ENCODE measurements at regions not wholly inside any gene's neighbourhood (a gene's known extent, or its start where the extent isn't known, plus 50 kb on each side); places are given as distances from the start of the nearest gene placed in this dataset.
A peak's percentile ranks its signal among the peaks of the same experiment; 100 is the strongest.
"Not testable (repeated sequence)": the region's sequence is repeated elsewhere in the genome, so short reads cannot be mapped to it uniquely, and the experiment has no call there.

DNA sequence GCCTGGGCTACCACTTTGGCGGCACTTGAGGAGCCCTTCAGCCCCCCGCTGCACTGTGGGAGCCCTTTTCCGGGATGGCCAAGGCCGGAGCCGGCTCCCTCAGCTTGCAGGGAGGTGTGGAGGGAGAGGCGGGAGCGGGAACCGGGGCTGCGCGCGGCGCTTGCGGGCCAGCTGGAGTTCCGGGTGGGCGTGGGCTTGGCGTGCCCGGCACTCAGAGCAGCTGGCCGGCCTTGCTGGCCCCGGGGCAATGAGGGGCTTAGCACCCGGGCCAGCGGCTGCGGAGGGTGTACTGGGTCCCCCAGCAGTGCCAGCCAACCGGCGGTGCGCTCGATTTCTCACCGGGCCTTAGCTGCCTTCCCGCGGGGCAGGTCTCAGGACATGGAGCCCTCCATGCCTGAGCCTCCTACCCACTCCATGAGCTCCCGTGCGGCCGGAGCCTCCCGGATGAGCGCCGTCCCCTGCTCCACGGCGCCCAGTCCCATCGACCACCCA, 1602.9 kb upstream of the PCDH7 start:
- DNase-seq; H3K36me3 ChIP-seq (ENCODE audit: insufficient read depth, low read length); intact Hi-C loops (cut with micrococcal nuclease); H3K27me3 ChIP-seq (ENCODE audit: insufficient read depth, low read length); H3K9me3 ChIP-seq (ENCODE audit: control insufficient read depth in 1 of 2, low read length in 2 of 2); H3K4me1 ChIP-seq (ENCODE audit: insufficient read depth, low read length); H3K27ac Mint-ChIP-seq; CTCF ChIA-PET (ENCODE audit: partially characterized antibody); POLR2A ChIA-PET (ENCODE audit: partially characterized antibody); H3K27me3 Mint-ChIP-seq; H3K27ac ChIP-seq (ENCODE audit: low read depth, low read length); H3K4me1 Mint-ChIP-seq; H3K4me3 Mint-ChIP-seq; H3K36me3 Mint-ChIP-seq; H3K4me3 ChIP-seq (ENCODE audit: low read length in 2 of 2): not testable (repeated sequence)
- H3K9me3 Mint-ChIP-seq: peaks cover 0 to 12% (median 5%) of the 10 kb centered on the region in 8 donors

DNA sequence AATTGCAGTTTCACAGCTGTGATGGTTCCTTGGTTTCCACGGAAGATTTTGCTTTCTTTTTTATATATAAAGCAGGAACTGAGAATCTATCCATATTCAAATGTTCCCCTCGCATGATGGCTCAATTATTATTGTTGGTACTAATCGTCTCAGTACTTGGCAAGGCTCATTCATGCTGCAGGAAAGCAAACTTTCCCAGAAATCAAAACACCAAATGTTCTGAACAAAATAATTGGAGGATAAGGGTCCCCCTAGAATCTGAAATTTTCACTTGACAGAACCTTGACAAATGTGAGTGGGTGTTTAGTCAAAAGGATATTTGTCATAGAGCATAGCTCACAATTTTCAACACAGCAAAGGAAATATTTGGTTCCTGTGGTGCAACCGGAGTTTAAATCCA, 1598.6 kb upstream of the PCDH7 start:
- CTCF ChIA-PET (ENCODE audit: partially characterized antibody): no interaction called here
- Histone ChIP-seq H3K27me3 (ENCODE audit: insufficient read depth, low read length) (no peaks in the 10 kb centered on the region), H3K4me1 (ENCODE audit: insufficient read depth, low read length) (no peaks in the 10 kb centered on the region), H3K4me3 (ENCODE audit: low read length in 2 of 2) (no peak overlapping the region), H3K36me3 (ENCODE audit: insufficient read depth, low read length) (no peaks in the 10 kb centered on the region), H3K27ac (ENCODE audit: low read depth, low read length) (no peak overlapping the region), H3K9me3 (ENCODE audit: control insufficient read depth in 1 of 2, low read length in 2 of 2) (no peaks in the 10 kb centered on the region)
- no peaks in the 10 kb centered on the region for H3K4me1 Mint-ChIP-seq
- H3K4me3 Mint-ChIP-seq: no peak overlapping the region
- H3K27ac Mint-ChIP-seq: no peak overlapping the region
- POLR2A ChIA-PET (ENCODE audit: partially characterized antibody): no interaction called here
- H3K27me3 Mint-ChIP-seq: no peaks in the 10 kb centered on the region
- H3K9me3 Mint-ChIP-seq: peaks cover 0 to 14% (median 6%) of the 10 kb centered on the region in 8 donors
- H3K36me3 Mint-ChIP-seq: no peaks in the 10 kb centered on the region
- no peak for DNase-seq
- intact Hi-C loops (cut with micrococcal nuclease): no loop called here

DNA sequence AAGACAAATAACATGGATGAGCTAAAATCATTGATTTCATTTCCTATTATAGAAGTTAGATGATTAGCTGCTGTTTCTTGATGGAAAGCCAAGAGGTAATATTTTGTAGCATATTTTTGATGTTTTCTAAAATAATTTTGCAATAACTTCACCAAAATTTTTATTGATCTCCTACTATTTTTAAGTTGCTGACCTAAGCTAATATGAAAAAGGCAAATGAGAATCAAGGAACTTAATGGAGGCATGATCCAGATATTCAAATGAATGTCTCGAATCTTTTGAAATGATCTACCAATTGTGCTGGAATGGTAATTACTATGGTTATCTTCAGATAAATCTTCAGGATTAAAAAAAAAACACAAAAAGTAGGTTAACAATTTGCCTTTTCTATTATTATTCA, 1591.4 kb upstream of the PCDH7 start:
- Mint-ChIP-seq H3K27me3 (no peaks in the 10 kb centered on the region), H3K27ac (no peak overlapping the region), H3K36me3 (no peaks in the 10 kb centered on the region), H3K4me1 (no peaks in the 10 kb centered on the region), H3K9me3 (peaks cover 0 to 15% (median 5%) of the 10 kb centered on the region in 8 donors), H3K4me3 (no peak overlapping the region)
- Histone ChIP-seq H3K36me3 (ENCODE audit: insufficient read depth, low read length) (no peaks in the 10 kb centered on the region), H3K9me3 (ENCODE audit: control insufficient read depth in 1 of 2, low read length in 2 of 2) (no peaks in the 10 kb centered on the region), H3K27ac (ENCODE audit: low read depth, low read length) (no peak overlapping the region), H3K4me3 (ENCODE audit: low read length in 2 of 2) (no peak overlapping the region), H3K27me3 (ENCODE audit: insufficient read depth, low read length) (no peaks in the 10 kb centered on the region), H3K4me1 (ENCODE audit: insufficient read depth, low read length) (no peaks in the 10 kb centered on the region)
- DNase-seq: no peak
- intact Hi-C loops (cut with micrococcal nuclease): no loop called here
- POLR2A ChIA-PET (ENCODE audit: partially characterized antibody): no interaction called here
- CTCF ChIA-PET (ENCODE audit: partially characterized antibody): no interaction called here

GRCh38 chr4:29131304-29131703, 1588.9 kb upstream of the PCDH7 start:
- no peaks in the 10 kb centered on the region for H3K27me3 Mint-ChIP-seq
- H3K27ac ChIP-seq (ENCODE audit: low read depth, low read length): no peak overlapping the region
- H3K9me3 ChIP-seq (ENCODE audit: control insufficient read depth in 1 of 2, low read length in 2 of 2): no peaks in the 10 kb centered on the region
- ChIA-PET POLR2A (ENCODE audit: partially characterized antibody) (no interaction called here), CTCF (ENCODE audit: partially characterized antibody) (no interaction called here)
- H3K4me1 Mint-ChIP-seq: no peaks in the 10 kb centered on the region
- no peaks in the 10 kb centered on the region for H3K27me3 ChIP-seq (ENCODE audit: insufficient read depth, low read length)
- H3K36me3 Mint-ChIP-seq: no peaks in the 10 kb centered on the region
- no peak overlapping the region for H3K4me3 Mint-ChIP-seq
- no peak overlapping the region for H3K4me3 ChIP-seq (ENCODE audit: low read length in 2 of 2)
- no peaks in the 10 kb centered on the region for H3K4me1 ChIP-seq (ENCODE audit: insufficient read depth, low read length)
- no peaks in the 10 kb centered on the region for H3K36me3 ChIP-seq (ENCODE audit: insufficient read depth, low read length)
- peaks cover 0 to 15% (median 4%) of the 10 kb centered on the region in 8 donors for H3K9me3 Mint-ChIP-seq
- DNase-seq: no peak
- intact Hi-C loops (cut with micrococcal nuclease): no loop called here
- H3K27ac Mint-ChIP-seq: no peak overlapping the region

DNA sequence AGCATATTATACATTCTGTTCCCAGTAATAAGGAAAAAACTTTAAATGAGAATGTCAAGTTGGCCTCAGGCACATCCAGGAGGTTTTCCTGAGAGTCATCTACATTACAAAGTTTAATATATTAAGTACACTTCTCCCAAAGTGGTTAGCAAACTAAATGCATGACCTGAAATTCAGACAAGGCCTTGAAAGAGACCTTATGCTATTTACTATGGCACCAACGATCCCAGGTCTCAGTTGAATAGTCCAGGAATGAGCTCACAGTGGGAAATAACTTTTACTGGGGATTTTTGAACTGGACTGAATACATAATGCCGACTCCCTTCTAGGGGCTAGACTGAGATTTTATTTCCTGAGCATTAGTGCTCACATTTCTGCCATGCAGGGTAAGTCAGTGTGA, 1577.5 kb upstream of the PCDH7 start:
- DNase-seq: peak in 1 of 5 donors; percentile 15
- no peaks in the 10 kb centered on the region for H3K4me1 ChIP-seq (ENCODE audit: insufficient read depth, low read length)
- intact Hi-C loops (cut with micrococcal nuclease): no loop called here
- Mint-ChIP-seq H3K9me3 (peaks cover 2 to 8% (median 3%) of the 10 kb centered on the region in 8 donors), H3K27ac (no peak overlapping the region), H3K36me3 (no peaks in the 10 kb centered on the region), H3K4me3 (no peak overlapping the region), H3K4me1 (no peaks in the 10 kb centered on the region), H3K27me3 (no peaks in the 10 kb centered on the region)
- H3K4me3 ChIP-seq (ENCODE audit: low read length in 2 of 2): no peak overlapping the region
- no peaks in the 10 kb centered on the region for H3K27me3 ChIP-seq (ENCODE audit: insufficient read depth, low read length)
- H3K36me3 ChIP-seq (ENCODE audit: insufficient read depth, low read length): no peaks in the 10 kb centered on the region
- no peaks in the 10 kb centered on the region for H3K9me3 ChIP-seq (ENCODE audit: control insufficient read depth in 1 of 2, low read length in 2 of 2)
- no peak overlapping the region for H3K27ac ChIP-seq (ENCODE audit: low read depth, low read length)
- ChIA-PET POLR2A (ENCODE audit: partially characterized antibody) (no interaction called here), CTCF (ENCODE audit: partially characterized antibody) (no interaction called here)

GRCh38 chr4:29151584-29151983, 1568.6 kb upstream of the PCDH7 start:
- CTCF ChIA-PET (ENCODE audit: partially characterized antibody): no interaction called here
- POLR2A ChIA-PET (ENCODE audit: partially characterized antibody): no interaction called here
- H3K27me3 ChIP-seq (ENCODE audit: insufficient read depth, low read length): no peaks in the 10 kb centered on the region
- no peaks in the 10 kb centered on the region for H3K36me3 ChIP-seq (ENCODE audit: insufficient read depth, low read length)
- H3K9me3 Mint-ChIP-seq: peaks cover 2 to 22% (median 9%) of the 10 kb centered on the region in 8 donors
- no peak overlapping the region for H3K4me3 Mint-ChIP-seq
- no peaks in the 10 kb centered on the region for H3K9me3 ChIP-seq (ENCODE audit: control insufficient read depth in 1 of 2, low read length in 2 of 2)
- H3K27ac ChIP-seq (ENCODE audit: low read depth, low read length): no peak overlapping the region
- H3K36me3 Mint-ChIP-seq: no peaks in the 10 kb centered on the region
- DNase-seq: no peak
- H3K27ac Mint-ChIP-seq: no peak overlapping the region
- H3K4me1 ChIP-seq (ENCODE audit: insufficient read depth, low read length): no peaks in the 10 kb centered on the region
- no peaks in the 10 kb centered on the region for H3K4me1 Mint-ChIP-seq
- intact Hi-C loops (cut with micrococcal nuclease): no loop called here
- no peak overlapping the region for H3K4me3 ChIP-seq (ENCODE audit: low read length in 2 of 2)
- no peaks in the 10 kb centered on the region for H3K27me3 Mint-ChIP-seq

GRCh38 chr4:29153642-29154041, 1566.5 kb upstream of the PCDH7 start:
- no peak overlapping the region for H3K27ac ChIP-seq (ENCODE audit: low read depth, low read length)
- no peaks in the 10 kb centered on the region for H3K9me3 ChIP-seq (ENCODE audit: control insufficient read depth in 1 of 2, low read length in 2 of 2)
- no peaks in the 10 kb centered on the region for H3K4me1 Mint-ChIP-seq
- peaks cover 3 to 21% (median 12%) of the 10 kb centered on the region in 8 donors for H3K9me3 Mint-ChIP-seq
- H3K27me3 Mint-ChIP-seq: no peaks in the 10 kb centered on the region
- DNase-seq: no peak
- no peak overlapping the region for H3K4me3 ChIP-seq (ENCODE audit: low read length in 2 of 2)
- CTCF ChIA-PET (ENCODE audit: partially characterized antibody): no interaction called here
- intact Hi-C loops (cut with micrococcal nuclease): no loop called here
- no peak overlapping the region for H3K27ac Mint-ChIP-seq
- no peaks in the 10 kb centered on the region for H3K36me3 ChIP-seq (ENCODE audit: insufficient read depth, low read length)
- H3K36me3 Mint-ChIP-seq: no peaks in the 10 kb centered on the region
- POLR2A ChIA-PET (ENCODE audit: partially characterized antibody): no interaction called here
- no peaks in the 10 kb centered on the region for H3K27me3 ChIP-seq (ENCODE audit: insufficient read depth, low read length)
- no peaks in the 10 kb centered on the region for H3K4me1 ChIP-seq (ENCODE audit: insufficient read depth, low read length)
- H3K4me3 Mint-ChIP-seq: no peak overlapping the region

DNA sequence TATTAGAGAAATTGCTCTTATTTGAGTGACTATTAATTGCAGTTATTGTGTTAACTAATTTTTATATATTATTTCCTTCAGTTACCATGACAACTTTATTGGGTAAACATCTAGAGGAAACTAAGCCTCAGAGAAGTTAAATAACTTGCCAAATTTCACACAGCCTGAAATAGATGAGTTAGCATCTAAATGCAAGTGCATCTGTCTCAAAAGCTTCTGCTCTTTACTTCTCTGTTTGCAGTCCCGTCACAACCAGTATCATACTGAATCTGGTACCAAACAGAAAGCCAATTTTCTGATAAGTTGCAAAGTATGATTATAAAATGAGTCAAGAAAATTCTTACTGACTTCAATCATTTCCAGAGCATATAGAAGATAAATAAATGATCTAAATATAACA, 1544.9 kb upstream of the PCDH7 start:
- peaks cover 4 to 13% (median 7%) of the 10 kb centered on the region in 8 donors for H3K9me3 Mint-ChIP-seq

More for the DNA sequence above, 1544.9 kb upstream of the PCDH7 start:
- H3K27ac ChIP-seq (ENCODE audit: low read depth, low read length): no peak overlapping the region
- CTCF ChIA-PET (ENCODE audit: partially characterized antibody): no interaction called here
- Mint-ChIP-seq H3K27me3 (no peaks in the 10 kb centered on the region), H3K4me1 (no peaks in the 10 kb centered on the region), H3K4me3 (no peak overlapping the region), H3K36me3 (peaks cover 0 to 2% of the 10 kb centered on the region in 2 donors), H3K27ac (no peak overlapping the region)
- DNase-seq: no peak
- H3K9me3 ChIP-seq (ENCODE audit: control insufficient read depth in 1 of 2, low read length in 2 of 2): no peaks in the 10 kb centered on the region
- intact Hi-C loops (cut with micrococcal nuclease): no loop called here
- H3K4me3 ChIP-seq (ENCODE audit: low read length in 2 of 2): no peak overlapping the region
- no peaks in the 10 kb centered on the region for H3K27me3 ChIP-seq (ENCODE audit: insufficient read depth, low read length)
- no peaks in the 10 kb centered on the region for H3K36me3 ChIP-seq (ENCODE audit: insufficient read depth, low read length)
- POLR2A ChIA-PET (ENCODE audit: partially characterized antibody): no interaction called here
- H3K4me1 ChIP-seq (ENCODE audit: insufficient read depth, low read length): no peaks in the 10 kb centered on the region

All from CD4-positive, alpha-beta memory T cell (primary cell).